ENCODE measurements at regions not wholly inside any gene's neighbourhood (a gene's known extent, or its start where the extent isn't known, plus 50 kb on each side); places are given as distances from the start of the nearest gene placed in this dataset.

DNA sequence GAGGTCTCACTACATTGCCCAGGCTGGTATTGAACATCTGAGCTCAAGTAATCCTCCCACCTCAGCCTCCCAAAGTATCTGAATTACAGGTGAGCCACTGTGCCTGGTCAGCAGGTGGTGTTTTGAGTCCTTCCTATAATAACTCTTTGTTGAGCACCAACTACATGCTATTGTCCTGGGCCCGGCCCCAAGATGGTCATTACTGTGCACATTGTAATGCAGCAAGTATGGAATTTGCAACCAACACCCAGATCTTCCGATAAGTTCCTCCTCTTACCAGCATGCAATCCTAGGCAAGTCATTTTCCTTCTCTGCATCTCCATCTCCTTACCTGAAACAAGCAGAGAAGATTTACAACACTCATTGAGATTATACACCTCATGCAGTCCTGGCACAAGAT, 510.3 kb upstream of the KLF4 start:
- Mint-ChIP-seq H3K9me3 (ENCODE audit: low read depth, unreplicated experiment) (no peaks in the 10 kb centered on the region), H3K4me3 (ENCODE audit: low read depth, unreplicated experiment) (no peak overlapping the region), H3K4me1 (ENCODE audit: low read depth, unreplicated experiment) (no peaks in the 10 kb centered on the region), H3K36me3 (ENCODE audit: insufficient read depth, unreplicated experiment) (no peaks in the 10 kb centered on the region), H3K27me3 (ENCODE audit: unreplicated experiment) (no peaks in the 10 kb centered on the region), H3K27ac (ENCODE audit: unreplicated experiment) (no peak overlapping the region)
- TF ChIP-seq, protein P1, sequence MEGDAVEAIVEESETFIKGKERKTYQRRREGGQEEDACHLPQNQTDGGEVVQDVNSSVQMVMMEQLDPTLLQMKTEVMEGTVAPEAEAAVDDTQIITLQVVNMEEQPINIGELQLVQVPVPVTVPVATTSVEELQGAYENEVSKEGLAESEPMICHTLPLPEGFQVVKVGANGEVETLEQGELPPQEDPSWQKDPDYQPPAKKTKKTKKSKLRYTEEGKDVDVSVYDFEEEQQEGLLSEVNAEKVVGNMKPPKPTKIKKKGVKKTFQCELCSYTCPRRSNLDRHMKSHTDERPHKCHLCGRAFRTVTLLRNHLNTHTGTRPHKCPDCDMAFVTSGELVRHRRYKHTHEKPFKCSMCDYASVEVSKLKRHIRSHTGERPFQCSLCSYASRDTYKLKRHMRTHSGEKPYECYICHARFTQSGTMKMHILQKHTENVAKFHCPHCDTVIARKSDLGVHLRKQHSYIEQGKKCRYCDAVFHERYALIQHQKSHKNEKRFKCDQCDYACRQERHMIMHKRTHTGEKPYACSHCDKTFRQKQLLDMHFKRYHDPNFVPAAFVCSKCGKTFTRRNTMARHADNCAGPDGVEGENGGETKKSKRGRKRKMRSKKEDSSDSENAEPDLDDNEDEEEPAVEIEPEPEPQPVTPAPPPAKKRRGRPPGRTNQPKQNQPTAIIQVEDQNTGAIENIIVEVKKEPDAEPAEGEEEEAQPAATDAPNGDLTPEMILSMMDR (IDR thresholded peaks at IDR 0.05; ENCODE audit: unreplicated experiment) = no peak
- intact Hi-C loops (cut with micrococcal nuclease; ENCODE audit: unreplicated experiment) = no loop called here
- DNase-seq = peak; percentile 3
- CTCF ChIA-PET = no interaction called here
- no TSS peak for BruUV-seq (replicated peaks)

DNA sequence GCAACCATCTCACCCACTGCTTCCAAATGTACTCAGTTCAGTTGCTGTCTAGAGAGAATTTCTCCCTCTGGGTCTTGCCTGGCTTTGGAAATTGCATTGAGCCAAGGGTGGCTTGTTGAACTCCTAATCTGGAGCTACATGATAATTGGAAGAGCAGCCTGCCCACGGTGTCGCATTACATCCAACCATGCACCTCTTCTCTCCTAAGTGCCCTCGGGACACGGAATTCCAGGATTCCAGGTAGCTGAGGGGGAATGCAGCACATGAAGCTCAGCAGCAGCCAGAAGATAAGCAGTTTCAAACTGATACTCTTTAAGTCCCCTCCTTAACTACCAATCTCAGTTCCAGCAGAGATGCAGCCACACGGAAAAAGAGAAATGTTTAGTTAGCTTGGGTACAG, 509.4 kb upstream of the KLF4 start:
- no peak overlapping the region for H3K4me3 Mint-ChIP-seq (ENCODE audit: low read depth, unreplicated experiment)
- CTCF ChIA-PET = no interaction called here
- no peak overlapping the region for H3K27ac Mint-ChIP-seq (ENCODE audit: unreplicated experiment)
- H3K4me1 Mint-ChIP-seq (ENCODE audit: low read depth, unreplicated experiment) = no peaks in the 10 kb centered on the region
- intact Hi-C loops (cut with micrococcal nuclease; ENCODE audit: unreplicated experiment) = no loop called here
- no TSS peak for BruUV-seq (replicated peaks)
- TF ChIP-seq, protein P1 (IDR thresholded peaks at IDR 0.05; ENCODE audit: unreplicated experiment) = no peak
- no peaks in the 10 kb centered on the region for H3K9me3 Mint-ChIP-seq (ENCODE audit: low read depth, unreplicated experiment)
- H3K36me3 Mint-ChIP-seq (ENCODE audit: insufficient read depth, unreplicated experiment) = no peaks in the 10 kb centered on the region
- no peaks in the 10 kb centered on the region for H3K27me3 Mint-ChIP-seq (ENCODE audit: unreplicated experiment)
- DNase-seq = no peak

DNA sequence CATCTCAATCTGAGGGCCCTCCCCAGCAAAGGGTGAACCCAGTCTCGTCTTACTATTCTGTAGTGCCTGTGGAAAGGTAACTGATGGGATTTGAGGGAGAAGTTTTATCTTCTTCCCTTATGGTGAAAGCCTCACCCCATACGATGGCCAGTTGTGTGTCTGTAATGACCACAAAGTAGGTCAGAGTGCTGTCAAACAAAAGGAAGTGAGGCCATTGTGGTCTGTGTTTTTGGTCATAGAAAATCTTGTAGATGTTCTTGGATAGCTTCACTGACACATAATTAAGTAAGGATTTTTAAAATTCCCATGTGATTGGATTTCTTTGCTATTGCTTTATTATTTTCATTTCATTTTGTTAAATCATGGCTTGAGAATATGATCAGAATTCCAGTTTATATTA, 505.1 kb upstream of the KLF4 start:
- CTCF ChIA-PET = no interaction called here

DNA sequence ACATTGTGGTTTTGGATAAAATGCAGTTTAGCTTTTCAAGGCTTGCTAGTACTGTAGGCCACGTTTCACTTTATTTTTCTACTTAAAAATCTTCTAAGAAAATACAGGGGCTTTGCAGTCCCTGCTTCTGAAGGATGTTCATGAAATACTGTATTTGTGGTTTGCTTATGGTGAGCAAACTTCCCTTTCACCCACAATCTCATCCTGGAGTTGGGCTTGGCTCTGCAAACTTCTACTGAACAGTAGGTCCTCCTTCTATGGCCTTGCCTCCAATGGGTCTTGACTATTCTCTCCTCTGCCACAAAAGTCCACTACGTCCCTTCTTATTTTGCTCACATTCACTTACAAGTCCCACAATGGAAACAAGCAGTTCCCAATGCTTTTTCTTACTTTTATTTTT, 502.7 kb upstream of the KLF4 start:
- intact Hi-C loops (cut with micrococcal nuclease; ENCODE audit: unreplicated experiment) = no loop called here
- no peaks in the 10 kb centered on the region for H3K9me3 Mint-ChIP-seq (ENCODE audit: low read depth, unreplicated experiment)
- TF ChIP-seq, protein P1 (IDR thresholded peaks at IDR 0.05; ENCODE audit: unreplicated experiment) = no peak
- BruUV-seq (replicated peaks) = no TSS peak
- CTCF ChIA-PET = no interaction called here
- no peak overlapping the region for H3K4me3 Mint-ChIP-seq (ENCODE audit: low read depth, unreplicated experiment)
- no peaks in the 10 kb centered on the region for H3K4me1 Mint-ChIP-seq (ENCODE audit: low read depth, unreplicated experiment)
- no peak overlapping the region for H3K27ac Mint-ChIP-seq (ENCODE audit: unreplicated experiment)
- H3K27me3 Mint-ChIP-seq (ENCODE audit: unreplicated experiment) = peaks cover 12% of the 10 kb centered on the region
- no peak for DNase-seq
- no peaks in the 10 kb centered on the region for H3K36me3 Mint-ChIP-seq (ENCODE audit: insufficient read depth, unreplicated experiment)

More for the DNA sequence above, 505.1 kb upstream of the KLF4 start:
- intact Hi-C loops (cut with micrococcal nuclease; ENCODE audit: unreplicated experiment) = no loop called here
- H3K27ac Mint-ChIP-seq (ENCODE audit: unreplicated experiment) = no peak overlapping the region
- no peak overlapping the region for H3K4me3 Mint-ChIP-seq (ENCODE audit: low read depth, unreplicated experiment)
- no peaks in the 10 kb centered on the region for H3K4me1 Mint-ChIP-seq (ENCODE audit: low read depth, unreplicated experiment)
- TF ChIP-seq, protein P1 (IDR thresholded peaks at IDR 0.05; ENCODE audit: unreplicated experiment) = no peak
- peaks cover 3% of the 10 kb centered on the region for H3K27me3 Mint-ChIP-seq (ENCODE audit: unreplicated experiment)
- BruUV-seq (replicated peaks) = no TSS peak
- no peaks in the 10 kb centered on the region for H3K9me3 Mint-ChIP-seq (ENCODE audit: low read depth, unreplicated experiment)
- DNase-seq = no peak
- no peaks in the 10 kb centered on the region for H3K36me3 Mint-ChIP-seq (ENCODE audit: insufficient read depth, unreplicated experiment)

DNA sequence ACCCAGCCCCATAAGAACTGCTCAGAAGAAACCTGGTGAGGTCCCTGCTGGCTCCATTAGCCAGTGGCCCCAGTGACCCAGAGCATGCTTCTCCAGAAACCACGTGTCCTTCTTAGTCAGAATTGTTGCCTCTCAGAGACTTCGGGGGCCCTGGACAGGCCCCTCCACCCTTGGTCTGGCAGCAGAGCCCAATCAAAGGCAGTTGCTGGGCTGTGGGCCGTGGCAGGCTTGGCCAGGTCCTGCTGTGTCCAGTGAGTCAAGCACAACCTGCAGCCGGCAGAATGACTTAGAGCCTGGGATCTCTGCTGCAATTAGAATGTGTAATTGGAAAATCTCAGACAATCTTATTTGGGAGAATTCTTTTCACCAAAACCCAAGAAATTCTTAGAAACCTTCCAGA, 502.0 kb upstream of the KLF4 start:
- Mint-ChIP-seq H3K27me3 (ENCODE audit: unreplicated experiment) (peaks cover 12% of the 10 kb centered on the region), H3K27ac (ENCODE audit: unreplicated experiment) (no peak overlapping the region), H3K4me3 (ENCODE audit: low read depth, unreplicated experiment) (no peak overlapping the region), H3K36me3 (ENCODE audit: insufficient read depth, unreplicated experiment) (no peaks in the 10 kb centered on the region), H3K4me1 (ENCODE audit: low read depth, unreplicated experiment) (no peaks in the 10 kb centered on the region), H3K9me3 (ENCODE audit: low read depth, unreplicated experiment) (no peaks in the 10 kb centered on the region)
- DNase-seq = no peak
- CTCF ChIA-PET = no interaction called here
- intact Hi-C loops (cut with micrococcal nuclease; ENCODE audit: unreplicated experiment) = no loop called here
- no TSS peak for BruUV-seq (replicated peaks)
- TF ChIP-seq, protein P1 (IDR thresholded peaks at IDR 0.05; ENCODE audit: unreplicated experiment) = no peak
